ENCODE measurements at regions not wholly inside any gene's neighbourhood (a gene's known extent, or its start where the extent isn't known, plus 50 kb on each side); places are given as distances from the start of the nearest gene placed in this dataset.
A peak's percentile ranks its signal among the peaks of the same experiment; 100 is the strongest.

DNA sequence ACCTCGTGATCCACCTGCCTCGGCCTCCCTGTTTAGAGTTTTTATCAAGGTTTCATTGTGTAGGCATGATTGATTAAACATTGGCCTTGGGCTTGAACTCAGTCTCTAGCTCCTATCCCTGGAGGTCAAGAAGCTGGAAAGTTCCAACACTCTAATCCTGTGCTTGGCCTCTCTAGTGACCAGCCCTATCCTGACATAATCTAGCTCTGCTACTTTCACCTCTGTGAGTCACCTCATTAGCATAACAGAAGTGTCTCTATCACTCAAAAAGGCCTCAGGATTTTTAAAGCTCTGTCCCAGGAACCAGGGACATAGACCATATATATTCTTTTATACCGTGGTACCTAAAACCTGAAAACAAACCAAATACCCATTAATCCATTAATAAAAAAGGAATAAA lies 377.5 kb downstream of the CENPC start:
- DNase-seq (no peak), ATAC-seq (no peak)
- POLR2A ChIA-PET = no interaction called here
- Mint-ChIP-seq H3K4me3 (no peak overlapping the region), H3K27me3 (no peaks in the 10 kb centered on the region), H3K4me1 (no peaks in the 10 kb centered on the region), H3K9me3 (peaks cover 0 to 10% (median 2%) of the 10 kb centered on the region in 9 donors), H3K36me3 (no peaks in the 10 kb centered on the region), H3K27ac (no peak overlapping the region)

DNA sequence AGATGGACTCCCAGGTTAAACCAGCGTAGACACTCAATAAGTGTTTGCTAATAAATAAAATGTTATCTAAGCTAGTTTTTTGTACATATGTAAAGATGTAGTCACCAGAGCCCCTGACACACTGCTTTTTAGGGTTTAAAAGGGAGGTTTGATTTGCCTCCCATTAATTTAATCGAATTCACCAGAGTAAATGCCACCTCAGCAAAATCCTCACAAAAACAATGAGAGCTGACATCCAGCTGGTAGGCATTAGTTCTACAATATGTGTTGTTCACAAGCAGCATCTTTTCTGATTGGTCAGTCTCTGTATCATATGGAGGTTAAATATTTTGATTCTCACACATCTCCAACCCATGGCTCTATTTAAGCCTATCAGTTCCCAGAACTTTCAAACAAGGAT lies 382.6 kb downstream of the CENPC start:
- ATAC-seq = no peak
- Mint-ChIP-seq H3K9me3 (peaks cover 0 to 4% (median 0%) of the 10 kb centered on the region in 9 donors), H3K4me3 (no peak overlapping the region), H3K27ac (no peak overlapping the region), H3K4me1 (no peaks in the 10 kb centered on the region), H3K36me3 (no peaks in the 10 kb centered on the region), H3K27me3 (no peaks in the 10 kb centered on the region)
- POLR2A ChIA-PET = no interaction called here
- DNase-seq = no peak

DNA sequence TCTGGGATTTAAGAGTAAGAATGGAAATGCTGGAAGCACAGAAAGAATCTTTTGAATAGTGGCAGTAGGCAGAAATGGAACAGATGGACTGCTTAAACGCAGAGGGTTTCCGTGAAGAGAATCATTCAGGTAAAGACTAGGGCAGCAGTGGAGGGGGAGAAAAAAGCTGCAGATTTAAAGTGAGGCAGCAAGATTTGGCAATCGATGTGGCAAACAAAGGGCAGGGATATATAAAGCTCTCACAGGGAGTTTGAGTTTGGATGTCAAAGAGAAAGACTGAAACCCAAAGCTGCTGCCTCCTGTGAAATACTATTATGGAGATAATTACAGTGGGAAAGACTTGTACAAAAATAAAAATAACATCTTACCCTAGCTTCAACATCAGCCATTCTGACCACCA lies 384.0 kb downstream of the CENPC start:
- no peaks in the 10 kb centered on the region for H3K27me3 Mint-ChIP-seq
- no peak for ATAC-seq
- no peak overlapping the region for H3K4me3 Mint-ChIP-seq
- H3K9me3 Mint-ChIP-seq = peaks cover 0 to 3% (median 0%) of the 10 kb centered on the region in 9 donors
- no peak overlapping the region for H3K27ac Mint-ChIP-seq
- H3K4me1 Mint-ChIP-seq = no peaks in the 10 kb centered on the region
- no peaks in the 10 kb centered on the region for H3K36me3 Mint-ChIP-seq
- no peak for DNase-seq
- POLR2A ChIA-PET = no interaction called here

DNA sequence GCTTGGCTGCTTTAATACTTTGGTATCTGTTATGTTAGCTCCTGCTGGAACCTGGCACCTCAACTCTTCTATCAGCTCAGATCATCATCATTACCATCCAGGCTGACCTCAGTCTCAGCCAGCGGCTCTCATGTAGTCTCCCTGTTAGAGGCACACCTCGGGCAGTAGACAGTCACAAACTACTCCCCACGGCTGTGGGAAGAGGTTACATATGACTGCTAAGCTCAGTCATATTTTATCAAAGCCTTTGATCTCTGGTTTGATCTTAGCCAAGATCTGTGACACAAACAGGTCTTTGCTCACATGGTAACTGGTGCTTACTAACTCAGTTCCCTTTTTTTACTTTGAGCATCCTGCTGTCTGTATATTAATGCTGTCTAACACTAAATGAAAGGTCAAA lies 384.9 kb downstream of the CENPC start:
- peak overlapping the region in 1 of 10 donors; percentile 57 for H3K27ac Mint-ChIP-seq
- H3K27me3 Mint-ChIP-seq = no peaks in the 10 kb centered on the region
- H3K9me3 Mint-ChIP-seq = peaks cover 0 to 3% (median 0%) of the 10 kb centered on the region in 9 donors
- DNase-seq (no peak), ATAC-seq (no peak)
- POLR2A ChIA-PET = no interaction called here
- H3K4me1 Mint-ChIP-seq = no peaks in the 10 kb centered on the region
- no peaks in the 10 kb centered on the region for H3K36me3 Mint-ChIP-seq
- H3K4me3 Mint-ChIP-seq = no peak overlapping the region

DNA sequence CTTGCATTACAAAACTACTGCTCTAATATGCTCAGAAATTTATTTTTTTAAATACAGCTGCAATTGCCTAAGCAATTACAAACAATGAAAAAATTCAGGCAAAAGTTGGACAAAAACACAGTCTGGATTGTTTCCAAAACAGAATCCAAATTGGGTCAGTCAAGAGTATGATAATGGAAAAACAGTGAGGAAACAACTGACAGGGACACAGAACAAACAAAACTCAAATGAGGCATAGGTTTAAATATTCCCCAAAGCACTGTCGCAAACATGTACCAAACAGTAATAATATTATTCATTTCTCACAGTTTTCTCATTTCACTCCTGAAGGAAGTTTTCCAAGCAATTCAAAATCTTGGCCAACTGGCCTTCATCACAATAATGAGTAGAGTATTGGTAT lies 386.6 kb downstream of the CENPC start:
- H3K36me3 Mint-ChIP-seq = no peaks in the 10 kb centered on the region
- H3K9me3 Mint-ChIP-seq = peaks cover 0 to 9% (median 0%) of the 10 kb centered on the region in 9 donors
- POLR2A ChIA-PET = no interaction called here
- H3K27ac Mint-ChIP-seq = no peak overlapping the region
- H3K4me1 Mint-ChIP-seq = no peaks in the 10 kb centered on the region
- no peak for DNase-seq
- no peaks in the 10 kb centered on the region for H3K27me3 Mint-ChIP-seq
- no peak for ATAC-seq
- no peak overlapping the region for H3K4me3 Mint-ChIP-seq

DNA sequence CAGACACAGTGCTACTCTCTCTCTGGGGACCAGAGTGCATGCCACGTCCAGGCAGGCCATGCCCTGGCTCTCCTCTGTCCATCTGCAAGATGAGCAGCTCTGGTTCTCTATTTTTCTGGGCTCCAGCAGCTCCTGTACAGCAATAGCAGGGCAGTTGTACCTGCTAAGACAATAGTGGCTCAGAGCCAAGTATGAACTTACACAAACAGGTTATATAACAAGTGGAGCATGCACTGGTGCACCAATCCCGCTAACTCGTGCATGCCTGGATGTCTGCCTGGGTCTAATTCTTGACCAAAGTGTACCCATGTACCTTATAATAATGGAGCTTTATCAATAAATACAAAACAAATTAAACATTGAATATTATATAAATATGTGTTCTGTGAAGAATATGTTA lies 392.3 kb downstream of the CENPC start:
- Mint-ChIP-seq H3K9me3 (peaks cover 0 to 9% (median 0%) of the 10 kb centered on the region in 9 donors), H3K27me3 (no peaks in the 10 kb centered on the region), H3K4me3 (no peak overlapping the region), H3K36me3 (no peaks in the 10 kb centered on the region), H3K27ac (no peak overlapping the region), H3K4me1 (no peaks in the 10 kb centered on the region)
- no peak for ATAC-seq
- POLR2A ChIA-PET = no interaction called here
- no peak for DNase-seq

DNA sequence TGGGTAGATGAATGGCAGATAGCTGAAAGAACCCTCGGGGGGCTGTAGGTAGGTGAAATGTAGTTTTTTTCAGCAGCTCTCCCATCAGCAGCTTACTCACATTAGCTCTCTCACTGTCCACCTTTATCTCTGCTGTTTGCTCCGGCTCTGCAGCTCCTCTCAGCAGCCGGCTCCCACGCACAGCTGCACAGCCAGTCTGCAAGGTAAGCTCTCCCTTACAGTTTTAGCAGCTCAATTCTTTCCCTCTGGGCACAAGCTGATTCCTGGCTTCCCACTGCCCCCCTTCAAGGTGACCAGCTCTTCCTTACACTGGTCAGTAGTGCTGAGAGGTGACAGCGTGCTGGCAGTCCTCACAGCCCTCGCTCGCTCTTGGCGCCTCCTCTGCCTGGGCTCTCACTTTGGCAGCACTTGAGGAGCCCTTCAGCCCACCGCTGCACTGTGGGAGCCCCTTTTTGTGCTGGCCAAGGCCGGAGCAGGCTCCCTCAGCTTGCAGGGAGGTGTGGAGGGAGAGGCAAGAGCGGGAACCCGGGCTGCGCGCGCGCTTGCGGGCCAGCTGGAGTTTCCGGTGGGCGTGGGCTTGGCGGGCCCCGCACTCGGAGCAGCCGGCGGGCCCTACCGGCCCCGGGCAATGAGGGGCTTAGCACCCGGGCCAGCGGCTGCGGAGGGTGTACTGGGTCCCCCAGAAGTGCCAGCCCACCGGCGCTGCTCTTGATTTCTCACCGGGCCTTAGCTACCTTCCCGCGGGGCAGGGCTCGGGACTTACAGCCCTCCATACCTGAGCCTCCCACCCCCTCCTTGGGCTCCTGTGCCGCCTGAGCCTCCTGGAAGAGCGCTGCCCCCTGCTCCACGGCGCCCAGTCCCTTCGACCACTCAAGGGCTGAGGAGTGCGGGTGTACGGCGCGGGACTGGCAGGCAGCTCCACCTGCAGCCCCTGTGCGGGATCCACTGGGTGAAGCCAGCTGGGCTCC lies 393.6 kb downstream of the CENPC start:
- Mint-ChIP-seq H3K27me3 (no peaks in the 10 kb centered on the region), H3K27ac (no peak overlapping the region), H3K9me3 (peaks cover 0 to 9% (median 0%) of the 10 kb centered on the region in 9 donors), H3K4me3 (no peak overlapping the region), H3K4me1 (no peaks in the 10 kb centered on the region), H3K36me3 (no peaks in the 10 kb centered on the region)
- DNase-seq = peak in 1 of 10 donors; percentile 60
- POLR2A ChIA-PET = no interaction called here
- ATAC-seq = no peak

DNA sequence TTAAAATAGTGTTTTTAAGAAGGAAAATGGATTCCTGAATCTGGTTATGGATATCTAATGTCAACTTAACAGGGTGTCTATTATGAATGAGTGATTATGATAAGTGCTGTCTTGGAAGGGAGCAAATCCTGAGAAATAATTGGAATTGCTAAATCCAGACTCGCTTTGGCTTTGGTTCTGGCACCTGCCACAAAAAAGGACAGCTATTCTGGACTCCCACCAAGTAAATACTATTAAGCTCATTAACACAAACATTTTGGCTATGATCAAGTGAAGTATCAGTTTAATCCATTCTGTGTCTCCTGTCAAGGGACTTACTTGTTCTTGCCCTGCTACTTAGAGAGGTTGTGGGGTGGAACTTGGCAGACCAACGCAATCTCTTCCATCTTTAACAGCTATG lies 403.7 kb downstream of the CENPC start:
- H3K27ac Mint-ChIP-seq = no peak overlapping the region
- no peaks in the 10 kb centered on the region for H3K36me3 Mint-ChIP-seq
- H3K27me3 Mint-ChIP-seq = no peaks in the 10 kb centered on the region
- H3K9me3 Mint-ChIP-seq = peaks cover 0 to 11% (median 0%) of the 10 kb centered on the region in 9 donors
- ATAC-seq = no peak
- no peak overlapping the region for H3K4me3 Mint-ChIP-seq
- DNase-seq = no peak
- no peaks in the 10 kb centered on the region for H3K4me1 Mint-ChIP-seq
- POLR2A ChIA-PET = no interaction called here

DNA sequence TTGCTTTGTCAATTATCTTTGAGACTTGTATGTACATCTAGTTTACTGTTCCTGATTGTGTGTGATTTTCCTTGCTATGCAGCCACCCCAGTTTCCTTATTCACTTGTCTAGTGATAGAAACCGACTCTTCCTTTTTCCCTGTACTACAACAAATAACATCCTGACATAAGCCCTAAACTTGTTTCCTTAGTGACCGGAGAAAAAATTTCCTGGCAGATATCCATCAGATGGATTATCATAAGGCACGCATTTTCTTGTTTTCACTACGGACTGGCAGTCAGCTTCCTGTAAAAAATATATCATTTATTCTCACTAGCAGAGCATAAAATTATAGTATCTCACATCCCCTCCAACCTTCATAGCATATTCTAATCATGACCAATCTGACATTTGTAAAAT lies 410.7 kb downstream of the CENPC start:
- Mint-ChIP-seq H3K27ac (no peak overlapping the region), H3K4me3 (no peak overlapping the region), H3K9me3 (peaks cover 0 to 15% (median 4%) of the 10 kb centered on the region in 9 donors), H3K36me3 (no peaks in the 10 kb centered on the region), H3K4me1 (no peaks in the 10 kb centered on the region), H3K27me3 (no peaks in the 10 kb centered on the region)
- ATAC-seq (no peak), DNase-seq (no peak)
- POLR2A ChIA-PET = no interaction called here

DNA sequence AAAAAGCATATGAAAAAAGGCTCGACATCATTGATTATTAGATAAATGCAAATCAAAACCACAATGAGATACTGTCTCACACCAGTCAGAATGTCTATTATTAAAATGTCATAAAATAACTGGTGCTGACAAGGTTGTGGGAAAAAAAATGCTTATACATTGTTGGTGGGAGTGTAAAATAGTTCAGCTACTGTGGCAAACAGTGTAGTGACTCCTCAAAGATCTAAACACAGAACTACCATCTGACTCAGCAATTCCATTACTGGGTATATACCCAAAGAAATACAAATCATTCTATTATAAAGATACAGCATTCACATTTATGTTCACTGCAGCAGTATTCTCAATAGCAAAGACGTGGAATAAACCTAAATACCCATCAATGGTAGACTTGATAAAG lies 412.1 kb downstream of the CENPC start:
- no peak for ATAC-seq
- no peaks in the 10 kb centered on the region for H3K36me3 Mint-ChIP-seq
- no peak overlapping the region for H3K27ac Mint-ChIP-seq
- POLR2A ChIA-PET = no interaction called here
- peaks cover 0 to 13% (median 4%) of the 10 kb centered on the region in 9 donors for H3K9me3 Mint-ChIP-seq
- no peak for DNase-seq
- H3K4me1 Mint-ChIP-seq = no peaks in the 10 kb centered on the region
- no peaks in the 10 kb centered on the region for H3K27me3 Mint-ChIP-seq
- H3K4me3 Mint-ChIP-seq = no peak overlapping the region

DNA sequence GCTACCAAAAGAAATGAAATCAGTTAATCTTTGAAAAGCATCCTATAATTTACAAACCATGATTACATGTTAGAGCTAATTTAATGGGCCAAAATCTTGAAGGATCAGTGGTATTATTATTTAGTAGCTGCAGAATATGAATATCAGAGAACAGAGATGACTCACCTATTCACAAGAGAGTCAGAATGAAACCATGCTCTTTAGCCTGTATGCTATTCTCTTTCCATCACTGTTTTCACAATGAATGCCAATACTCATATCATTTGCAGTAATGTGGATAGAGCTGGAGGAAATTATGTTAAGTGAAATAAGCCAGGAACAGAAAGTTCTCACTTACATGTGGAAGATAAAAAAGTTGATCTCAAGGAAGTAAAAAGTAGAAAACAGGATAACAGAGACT lies 414.1 kb downstream of the CENPC start:
- Mint-ChIP-seq H3K36me3 (no peaks in the 10 kb centered on the region), H3K4me3 (no peak overlapping the region), H3K4me1 (no peaks in the 10 kb centered on the region), H3K27me3 (no peaks in the 10 kb centered on the region), H3K27ac (no peak overlapping the region), H3K9me3 (peaks cover 0 to 13% (median 4%) of the 10 kb centered on the region in 9 donors)
- POLR2A ChIA-PET = no interaction called here
- no peak for ATAC-seq
- no peak for DNase-seq

DNA sequence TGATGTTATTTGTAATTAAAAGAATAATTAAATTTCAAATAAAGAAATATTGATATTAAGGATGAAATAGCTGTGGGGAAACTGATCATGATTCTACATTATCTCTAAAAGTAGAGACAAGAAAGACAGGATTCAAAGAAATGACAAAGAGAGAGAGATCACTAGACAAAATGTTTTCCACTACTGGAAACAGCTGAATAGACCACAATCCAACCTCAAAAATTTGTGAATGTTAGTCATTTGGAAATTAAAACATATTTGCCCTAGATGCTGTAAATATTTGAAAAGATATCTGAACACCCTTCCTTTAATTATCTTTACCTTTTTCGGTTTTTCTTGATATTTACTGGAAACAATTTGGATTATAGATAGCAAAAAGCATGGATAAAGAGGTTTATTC lies 414.9 kb downstream of the CENPC start:
- DNase-seq (no peak), ATAC-seq (no peak)
- Mint-ChIP-seq H3K36me3 (no peaks in the 10 kb centered on the region), H3K27ac (no peak overlapping the region), H3K27me3 (no peaks in the 10 kb centered on the region), H3K4me3 (no peak overlapping the region), H3K9me3 (peaks cover 0 to 13% (median 4%) of the 10 kb centered on the region in 9 donors), H3K4me1 (no peaks in the 10 kb centered on the region)
- POLR2A ChIA-PET = no interaction called here

DNA sequence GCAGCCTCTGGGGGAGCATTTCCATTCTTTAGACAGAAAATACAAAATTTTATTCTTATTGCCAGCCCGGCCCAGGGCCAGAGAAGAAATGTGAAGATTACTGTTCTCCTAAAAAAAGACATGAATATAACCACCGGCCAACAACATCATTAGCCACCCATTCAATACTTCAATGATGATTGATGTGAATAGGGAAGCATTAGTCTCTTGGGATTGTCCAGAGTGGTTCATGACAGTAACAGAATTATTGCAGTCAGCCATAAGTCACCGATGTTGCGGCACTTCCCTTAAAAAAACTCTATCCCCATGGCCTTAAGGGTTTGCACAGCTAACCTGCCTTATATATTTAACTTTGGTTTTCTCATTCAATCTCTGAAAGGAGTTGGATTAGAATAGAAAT lies 418.7 kb downstream of the CENPC start:
- no peaks in the 10 kb centered on the region for H3K36me3 Mint-ChIP-seq
- ATAC-seq = no peak
- H3K4me3 Mint-ChIP-seq = no peak overlapping the region
- H3K4me1 Mint-ChIP-seq = no peaks in the 10 kb centered on the region
- POLR2A ChIA-PET = no interaction called here
- no peak for DNase-seq
- no peak overlapping the region for H3K27ac Mint-ChIP-seq
- peaks cover 0 to 4% (median 0%) of the 10 kb centered on the region in 9 donors for H3K9me3 Mint-ChIP-seq
- no peaks in the 10 kb centered on the region for H3K27me3 Mint-ChIP-seq

Measured in naive thymus-derived CD8-positive, alpha-beta T cell (primary cell).